Tibial nerve (tissue), 4 donors: ENCODE measurements at regions not wholly inside any gene's neighbourhood (a gene's known extent, or its start where the extent isn't known, plus 50 kb on each side); places are given as distances from the start of the nearest gene placed in this dataset.

ENCODE experiments used
- DNase-seq, 2 donors: peaks; one replicate each; pipeline ENCODE4 v3.0.0-alpha.2; 2019; ENCODE audit warnings: low spot score in 2 of 2
- H3K27ac ChIP-seq, 4 donors: fragments of 200-600 bp; sonication (generic) in 3 of 4; one replicate each; pipeline ENCODE4 v1.5.1; 2017 to 2019; ENCODE audit warnings: mild to moderate bottlenecking in 1 of 4
- H3K27me3 ChIP-seq, 2 donors: fragments of 200-600 bp; sonication (generic) in 1 of 2; one replicate each; pipeline versions ENCODE4 v1.5.1 to v1.6.0; 2017 to 2019
- H3K36me3 ChIP-seq, 3 donors: fragments of 200-600 bp; sonication (generic); one replicate each; pipeline ENCODE4 v1.5.1; 2018 to 2019
- H3K4me1 ChIP-seq, 4 donors: fragments of 200-600 bp; sonication (generic) in 3 of 4; one replicate each; pipeline ENCODE4 v1.5.1; 2017 to 2019
- H3K4me3 ChIP-seq, 4 donors: fragments of 200-600 bp; sonication (generic) in 3 of 4; one replicate each; pipeline ENCODE4 v1.5.1; 2017 to 2019; ENCODE audit warnings: mild to moderate bottlenecking in 1 of 4, moderate library complexity in 1 of 4
- H3K9me3 ChIP-seq, 4 donors: fragments of 200-600 bp; sonication (generic) in 3 of 4; one replicate each; pipeline ENCODE4 v1.5.1; 2017 to 2019
- EP300 ChIP-seq, 2 donors: sonication (generic); formaldehyde crosslinking; IDR thresholded peaks; one replicate each; pipeline ENCODE4 v1.6.1; 2017; ENCODE audit warnings: antibody characterized with exemption in 2 of 2, mild to moderate bottlenecking in 1 of 2
- POLR2A ChIP-seq, 2 donors: fragments of 450-650 bp; IDR thresholded peaks; one replicate each; pipeline ENCODE4 v1.6.1; 2017; ENCODE audit warnings: antibody characterized with exemption in 2 of 2, mild to moderate bottlenecking in 2 of 2, moderate library complexity in 2 of 2
- WGBS, 2 donors: methylation state at CpG; one replicate each; pipeline ENCODE4 v1.1.5; 2018; 5-methylcytosine and 5-hydroxymethylcytosine counted together
- TF ChIP-seq, protein P1 (sequence below), 5 experiments: fragments of 200-600 bp in 3 of 5; fragments of 450-650 bp in 2 of 5; sonication (generic) in 3 of 5; IDR thresholded peaks; one replicate each; pipeline ENCODE4 v1.5.1; 2016 to 2019; ENCODE audit warnings: antibody characterized with exemption in 5 of 5, mild to moderate bottlenecking in 3 of 5, moderate library complexity in 2 of 5

- Histone ChIP-seq H3K9me3 (no peaks in the 10 kb centered on the region), H3K4me3 (no peak overlapping the region), H3K27ac (no peak overlapping the region), H3K4me1 (no peaks in the 10 kb centered on the region), H3K27me3 (no peaks in the 10 kb centered on the region), H3K36me3 (no peaks in the 10 kb centered on the region)
- DNase-seq: no peak
- TF ChIP-seq, protein P1, sequence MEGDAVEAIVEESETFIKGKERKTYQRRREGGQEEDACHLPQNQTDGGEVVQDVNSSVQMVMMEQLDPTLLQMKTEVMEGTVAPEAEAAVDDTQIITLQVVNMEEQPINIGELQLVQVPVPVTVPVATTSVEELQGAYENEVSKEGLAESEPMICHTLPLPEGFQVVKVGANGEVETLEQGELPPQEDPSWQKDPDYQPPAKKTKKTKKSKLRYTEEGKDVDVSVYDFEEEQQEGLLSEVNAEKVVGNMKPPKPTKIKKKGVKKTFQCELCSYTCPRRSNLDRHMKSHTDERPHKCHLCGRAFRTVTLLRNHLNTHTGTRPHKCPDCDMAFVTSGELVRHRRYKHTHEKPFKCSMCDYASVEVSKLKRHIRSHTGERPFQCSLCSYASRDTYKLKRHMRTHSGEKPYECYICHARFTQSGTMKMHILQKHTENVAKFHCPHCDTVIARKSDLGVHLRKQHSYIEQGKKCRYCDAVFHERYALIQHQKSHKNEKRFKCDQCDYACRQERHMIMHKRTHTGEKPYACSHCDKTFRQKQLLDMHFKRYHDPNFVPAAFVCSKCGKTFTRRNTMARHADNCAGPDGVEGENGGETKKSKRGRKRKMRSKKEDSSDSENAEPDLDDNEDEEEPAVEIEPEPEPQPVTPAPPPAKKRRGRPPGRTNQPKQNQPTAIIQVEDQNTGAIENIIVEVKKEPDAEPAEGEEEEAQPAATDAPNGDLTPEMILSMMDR (IDR thresholded peaks at IDR 0.05): no peak
- TF ChIP-seq EP300 (IDR thresholded peaks at IDR 0.05) (no peak), POLR2A (IDR thresholded peaks at IDR 0.05) (no peak)
- WGBS, 2 donors: 76 to 77% methylated on average over 5 of the region's 5 CpGs
Observed at GRCh38 chr12:47385653-47386052, 305.9 kb upstream of the AMIGO2 start.

- DNase-seq: no peak
- WGBS, 2 donors: 47 to 51% methylated on average over 4 of the region's 4 CpGs
- H3K4me1 ChIP-seq: no peaks in the 10 kb centered on the region
- no peaks in the 10 kb centered on the region for H3K27me3 ChIP-seq
- no peak overlapping the region for H3K4me3 ChIP-seq
- no peaks in the 10 kb centered on the region for H3K9me3 ChIP-seq
- TF ChIP-seq, protein P1 (IDR thresholded peaks at IDR 0.05): no peak
- TF ChIP-seq POLR2A (IDR thresholded peaks at IDR 0.05): no peak
- no peak for TF ChIP-seq EP300 (IDR thresholded peaks at IDR 0.05)
- no peaks in the 10 kb centered on the region for H3K36me3 ChIP-seq
- H3K27ac ChIP-seq: no peak overlapping the region
Observed at GRCh38 chr12:47383942-47384341, 304.2 kb upstream of the AMIGO2 start.

GRCh38 chr12:47382305-47382704 is 302.5 kb upstream of the AMIGO2 start:
- TF ChIP-seq, protein P1 (IDR thresholded peaks at IDR 0.05): no peak
- WGBS, 2 donors: 74 to 87% methylated on average over 1 of the region's 1 CpG
- peaks cover 0 to 5% (median 0%) of the 10 kb centered on the region in 4 donors for H3K4me1 ChIP-seq
- no peaks in the 10 kb centered on the region for H3K36me3 ChIP-seq
- DNase-seq: no peak
- H3K9me3 ChIP-seq: no peaks in the 10 kb centered on the region
- no peaks in the 10 kb centered on the region for H3K27me3 ChIP-seq
- no peak overlapping the region for H3K27ac ChIP-seq
- H3K4me3 ChIP-seq: no peak overlapping the region

- H3K4me3 ChIP-seq: no peak overlapping the region
- H3K4me1 ChIP-seq: peaks cover 0 to 5% (median 0%) of the 10 kb centered on the region in 4 donors
- H3K27me3 ChIP-seq: no peaks in the 10 kb centered on the region
- TF ChIP-seq EP300 (IDR thresholded peaks at IDR 0.05): no peak
- TF ChIP-seq, protein P1 (IDR thresholded peaks at IDR 0.05): no peak
- TF ChIP-seq POLR2A (IDR thresholded peaks at IDR 0.05): no peak
- no peak for DNase-seq
- H3K27ac ChIP-seq: peak overlapping the region in 1 of 4 donors; percentile 78
- H3K36me3 ChIP-seq: no peaks in the 10 kb centered on the region
- no peaks in the 10 kb centered on the region for H3K9me3 ChIP-seq
Observed at GRCh38 chr12:47378907-47379306, 299.1 kb upstream of the AMIGO2 start.

- Histone ChIP-seq H3K4me3 (no peak overlapping the region), H3K27me3 (no peaks in the 10 kb centered on the region), H3K9me3 (no peaks in the 10 kb centered on the region), H3K27ac (peak overlapping the region in 2 of 4 donors; percentile 50 to 78), H3K36me3 (no peaks in the 10 kb centered on the region), H3K4me1 (peaks cover 0 to 5% (median 0%) of the 10 kb centered on the region in 4 donors)
- WGBS, 2 donors: 66 to 74% methylated on average over 3 of the region's 3 CpGs
- TF ChIP-seq POLR2A (IDR thresholded peaks at IDR 0.05): no peak
- TF ChIP-seq, protein P1 (IDR thresholded peaks at IDR 0.05): no peak
- TF ChIP-seq EP300 (IDR thresholded peaks at IDR 0.05): no peak
- no peak for DNase-seq
Observed at GRCh38 chr12:47378222-47378582, 298.4 kb upstream of the AMIGO2 start.
